Adrenal gland (tissue), 9 donors: ENCODE measurements at regions not wholly inside any gene's neighbourhood (a gene's known extent, or its start where the extent isn't known, plus 50 kb on each side); places are given as distances from the start of the nearest gene placed in this dataset.
"Not testable (repeated sequence)": the region's sequence is repeated elsewhere in the genome, so short reads cannot be mapped to it uniquely, and the experiment has no call there.

Experiments used
- DNase-seq, 7 donors: peaks; one replicate each; pipeline ENCODE4 v3.0.0-alpha.2; 2019 to 2020
- H3K27ac ChIP-seq, 5 donors: fragments of 200-600 bp; sonication (generic) in 4 of 5; 1 replicate in 3 of 5; 2 replicates in 2 of 5; pipeline versions ENCODE4 v1.5.1 to v1.8.0; 2016 to 2020; ENCODE audit warnings: mild to moderate bottlenecking in 1 of 5
- H3K27me3 ChIP-seq: fragments of 200-600 bp; 2 replicates; pipeline ENCODE4 v1.8.0; 2021
- H3K36me3 ChIP-seq, 2 donors: fragments of 200-600 bp; replicated peaks in 1 of 2; 1 replicate in 1 of 2; 2 replicates in 1 of 2; pipeline versions ENCODE4 v1.5.1 to v1.8.0; 2018 to 2022
- H3K4me1 ChIP-seq, 2 donors: fragments of 200-600 bp; replicated peaks in 1 of 2; 1 replicate in 1 of 2; 2 replicates in 1 of 2; pipeline versions ENCODE4 v1.5.1 to v1.8.0; 2018 to 2021
- H3K4me3 ChIP-seq, 4 donors: fragments of 200-600 bp; sonication (generic) in 3 of 4; one replicate each; pipeline ENCODE4 v1.5.1; 2016 to 2018
- H3K9me3 ChIP-seq, 3 donors: fragments of 200-600 bp; sonication (generic) in 1 of 3; replicated peaks in 1 of 3; 1 replicate in 2 of 3; 2 replicates in 1 of 3; pipeline versions ENCODE4 v1.5.1 to v1.8.0; 2016 to 2021
- POLR2A ChIP-seq, 2 donors: fragments of 450-650 bp; IDR thresholded peaks; one replicate each; pipeline ENCODE4 v1.6.1; 2017; ENCODE audit warnings: antibody characterized with exemption in 2 of 2, mild to moderate bottlenecking in 2 of 2, moderate library complexity in 1 of 2
- WGBS, 4 donors: extraction: QIAGEN DNeasy Blood & Tissue Kit in 2 of 4; methylation state at CpG; one replicate each; pipeline versions ENCODE4 v1.1.5 to v1.1.7; 2013 to 2017; 5-methylcytosine and 5-hydroxymethylcytosine counted together
- intact Hi-C, 2 donors: fragments of 100-400 bp; cut with DNase I; formaldehyde crosslinking; loops; one replicate each; pipeline versions ENCODE4 v1.14.1 to v1.15.0; 2022 to 2023
- small RNA-seq, 2 donors: library from RNA; depleted of rRNA; stranded (forward); fragments of <200 nt; gene quantifications; one replicate each; pipeline ENCODE3, GENCODE V24; 2016
- TF ChIP-seq, protein P1 (sequence below), 6 experiments: fragments of 450-650 bp in 4 of 6; fragments of 200-600 bp in 2 of 6; sonication (generic) in 1 of 6; IDR thresholded peaks; 1 replicate in 5 of 6; 2 replicates in 1 of 6; pipeline versions ENCODE4 v1.5.1 to v1.8.0; 2016 to 2021; ENCODE audit warnings: antibody characterized with exemption in 6 of 6, mild to moderate bottlenecking in 2 of 6, moderate library complexity in 1 of 6
- donor health status: healthy with polysubstance abuse.
- donor health status: Bipolar disorder and iron deficiency.
- donor health status: DM: yes; HTN: yes; CAD: no.
- donor health status: DM: no; HTN: no; CAD: no.
- donor health status: DM: no; HTN: no; CAD: no.

DNA sequence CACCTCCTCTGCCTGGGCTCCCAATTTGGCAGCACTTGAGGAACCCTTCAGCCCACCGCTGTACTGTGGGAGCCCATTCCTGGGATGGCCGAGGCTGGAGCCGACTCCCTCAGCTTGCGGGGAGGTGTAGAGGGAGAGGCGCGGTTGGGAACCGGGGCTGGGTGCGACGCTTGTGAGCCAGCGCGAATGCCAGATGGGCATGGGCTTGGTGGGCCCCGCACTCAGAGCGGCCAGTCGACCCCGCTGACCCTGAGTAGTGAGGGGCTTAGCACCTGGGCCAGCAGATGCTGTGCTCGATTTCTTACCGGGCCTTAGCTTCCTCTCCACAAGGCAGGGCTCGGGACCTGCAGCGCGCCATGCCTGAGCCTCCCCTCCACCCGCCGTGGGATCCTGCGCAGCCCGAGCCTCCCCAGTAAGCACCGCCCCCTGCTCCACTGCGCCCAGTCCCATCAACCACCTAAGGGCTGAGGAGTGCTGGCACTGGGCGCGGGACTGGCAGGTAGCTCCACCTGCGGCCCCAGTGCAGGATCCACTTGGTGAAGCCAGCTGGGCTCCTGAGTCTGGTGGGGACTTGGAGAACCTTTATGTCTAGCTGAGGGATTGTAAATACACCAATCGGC is 58.3 kb upstream of the DEFB108B start:
- Histone ChIP-seq H3K27me3 (no peaks in the 10 kb centered on the region), H3K4me1 (no peaks in the 10 kb centered on the region), H3K36me3 (no peaks in the 10 kb centered on the region), H3K9me3 (no peaks in the 10 kb centered on the region), H3K27ac (no peak overlapping the region), H3K4me3 (no peak overlapping the region)
- intact Hi-C loops, result no loop called here
- 89 to 96% (median 93%) methylated on average over 8 to 30 of the region's 30 CpGs for WGBS, 4 donors
- TF ChIP-seq POLR2A (IDR thresholded peaks at IDR 0.05), result no peak
- TF ChIP-seq, protein P1, sequence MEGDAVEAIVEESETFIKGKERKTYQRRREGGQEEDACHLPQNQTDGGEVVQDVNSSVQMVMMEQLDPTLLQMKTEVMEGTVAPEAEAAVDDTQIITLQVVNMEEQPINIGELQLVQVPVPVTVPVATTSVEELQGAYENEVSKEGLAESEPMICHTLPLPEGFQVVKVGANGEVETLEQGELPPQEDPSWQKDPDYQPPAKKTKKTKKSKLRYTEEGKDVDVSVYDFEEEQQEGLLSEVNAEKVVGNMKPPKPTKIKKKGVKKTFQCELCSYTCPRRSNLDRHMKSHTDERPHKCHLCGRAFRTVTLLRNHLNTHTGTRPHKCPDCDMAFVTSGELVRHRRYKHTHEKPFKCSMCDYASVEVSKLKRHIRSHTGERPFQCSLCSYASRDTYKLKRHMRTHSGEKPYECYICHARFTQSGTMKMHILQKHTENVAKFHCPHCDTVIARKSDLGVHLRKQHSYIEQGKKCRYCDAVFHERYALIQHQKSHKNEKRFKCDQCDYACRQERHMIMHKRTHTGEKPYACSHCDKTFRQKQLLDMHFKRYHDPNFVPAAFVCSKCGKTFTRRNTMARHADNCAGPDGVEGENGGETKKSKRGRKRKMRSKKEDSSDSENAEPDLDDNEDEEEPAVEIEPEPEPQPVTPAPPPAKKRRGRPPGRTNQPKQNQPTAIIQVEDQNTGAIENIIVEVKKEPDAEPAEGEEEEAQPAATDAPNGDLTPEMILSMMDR (IDR thresholded peaks at IDR 0.05), result no peak
- DNase-seq, result no peak

DNA sequence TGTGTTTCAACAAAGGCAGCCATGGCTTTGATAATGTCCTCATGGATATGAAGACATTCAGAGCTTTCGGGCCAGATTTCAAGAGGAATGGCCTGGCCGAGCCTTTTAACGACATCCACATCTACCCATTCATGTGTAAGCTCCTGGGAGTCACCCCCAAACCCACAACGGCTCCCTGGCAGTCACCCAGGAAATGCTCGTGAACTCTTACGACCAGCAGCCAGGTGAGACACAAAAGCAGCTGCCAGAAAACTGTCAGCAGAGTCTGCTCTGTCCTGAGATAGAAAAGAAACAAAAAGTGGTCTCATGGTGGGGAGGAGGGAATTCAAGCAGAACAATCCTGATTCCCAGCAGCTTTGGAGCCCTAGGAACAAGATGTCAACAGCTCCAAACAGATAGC is 52.9 kb upstream of the DEFB108B start:
- H3K27ac ChIP-seq, H3K9me3 ChIP-seq, H3K4me3 ChIP-seq, intact Hi-C loops, H3K36me3 ChIP-seq, H3K4me1 ChIP-seq, H3K27me3 ChIP-seq, DNase-seq: not testable (repeated sequence)
- 52 to 70% (median 62%) methylated on average over 6 of the region's 6 CpGs for WGBS, 4 donors

DNA sequence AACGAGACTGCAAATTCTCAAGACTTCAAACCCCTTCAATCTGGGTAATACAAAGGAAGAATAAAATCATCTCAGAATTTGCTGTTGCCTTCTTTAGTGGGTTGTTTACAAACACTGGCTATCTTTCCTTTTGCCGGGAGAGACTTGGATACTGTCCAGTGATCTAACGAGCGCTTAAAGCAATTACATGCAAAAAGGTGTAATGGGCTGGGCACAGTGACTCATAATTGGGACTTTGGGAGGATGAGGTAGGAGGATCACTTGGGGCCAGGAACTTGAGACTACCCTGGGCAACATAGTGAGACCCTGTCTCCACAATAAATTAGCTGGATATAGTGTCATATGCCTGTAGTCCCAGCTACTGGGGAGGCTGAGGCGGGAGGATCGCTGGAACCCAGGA is 52.2 kb upstream of the DEFB108B start:
- H3K27me3 ChIP-seq, H3K9me3 ChIP-seq, H3K27ac ChIP-seq, H3K4me1 ChIP-seq, intact Hi-C loops, DNase-seq, H3K4me3 ChIP-seq, H3K36me3 ChIP-seq: not testable (repeated sequence)
- WGBS, 4 donors, result 45 to 76% (median 56%) methylated on average over 4 to 6 of the region's 6 CpGs

DNA sequence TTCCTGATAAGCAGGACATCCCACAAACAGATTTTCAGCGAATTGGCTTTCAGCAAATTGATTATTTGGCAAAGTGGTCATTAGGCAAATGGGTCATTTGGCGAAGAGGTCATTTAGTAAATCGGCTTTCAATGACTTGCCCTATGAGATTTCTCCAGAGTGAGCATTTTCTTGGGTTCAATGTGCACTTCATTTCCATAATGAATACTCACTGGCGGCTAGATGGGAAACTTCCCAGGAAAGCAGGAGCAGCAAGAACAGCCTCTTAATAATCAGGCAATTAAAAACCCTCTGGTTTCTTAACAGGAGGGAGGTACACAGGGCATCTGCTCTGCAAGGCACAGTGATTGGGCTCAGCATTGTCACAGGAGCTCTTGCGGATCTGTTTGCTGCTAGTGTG is 51.5 kb upstream of the DEFB108B start:
- 61 to 92% (median 81%) methylated on average over 4 to 5 of the region's 5 CpGs for WGBS, 4 donors

DNA sequence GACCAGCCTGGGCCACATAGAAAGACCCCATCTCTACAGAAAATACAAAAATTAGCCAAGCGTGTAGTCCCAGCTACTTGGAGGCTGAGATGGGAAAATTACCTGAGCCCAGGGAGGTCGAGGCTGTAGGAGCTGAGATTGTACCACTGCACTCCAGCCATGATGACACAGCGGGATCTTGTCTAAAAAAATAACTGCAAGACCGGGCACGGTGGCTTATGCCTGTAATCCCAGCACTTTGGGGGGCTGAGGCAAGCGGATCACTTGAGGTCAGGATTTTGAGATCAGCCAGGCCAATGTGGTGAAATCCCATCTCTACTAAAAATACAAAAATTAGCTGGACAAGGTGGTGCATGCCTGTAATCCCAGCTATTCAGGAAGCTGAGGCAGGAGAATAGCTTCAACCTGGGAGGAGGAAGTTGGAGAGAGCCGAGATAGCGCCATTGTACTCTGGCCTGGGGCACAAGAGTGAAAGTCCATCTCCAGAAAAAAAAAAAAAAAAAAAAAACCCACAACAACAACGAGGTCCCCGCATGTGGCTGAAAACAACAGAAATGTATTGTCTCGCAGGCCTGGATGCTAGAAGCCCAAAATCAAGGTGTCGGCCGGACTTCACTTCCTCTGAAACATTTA is 50.7 kb upstream of the DEFB108B start:
- H3K36me3 ChIP-seq, H3K4me3 ChIP-seq, intact Hi-C loops, H3K27ac ChIP-seq, H3K9me3 ChIP-seq, H3K27me3 ChIP-seq, DNase-seq, H3K4me1 ChIP-seq: not testable (repeated sequence)
- 85 to 91% (median 88%) methylated on average over 13 of the region's 13 CpGs for WGBS, 4 donors

More for the DNA sequence above, 51.5 kb upstream of the DEFB108B start:
- H3K4me3 ChIP-seq, H3K4me1 ChIP-seq, H3K27me3 ChIP-seq, intact Hi-C loops, DNase-seq, H3K27ac ChIP-seq, H3K9me3 ChIP-seq, H3K36me3 ChIP-seq: not testable (repeated sequence)

DNA sequence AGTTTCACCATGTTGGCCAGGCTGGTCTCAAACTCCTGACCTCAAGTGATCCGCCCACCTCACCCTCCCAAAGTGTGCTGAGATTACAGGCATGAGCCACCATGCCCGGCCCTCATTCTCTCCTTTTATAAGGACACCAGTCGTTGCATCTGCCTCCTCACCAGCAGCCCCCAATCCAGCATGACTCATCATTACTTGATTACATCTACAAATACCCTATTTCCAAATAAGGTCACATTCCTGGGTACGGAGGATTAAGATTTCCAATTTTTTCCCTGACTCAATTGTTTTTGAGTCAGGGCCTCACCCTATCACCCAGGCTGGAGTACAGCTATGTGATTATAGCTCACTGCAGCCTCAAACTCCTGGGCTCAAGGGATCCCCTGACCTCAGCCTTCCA is 49.8 kb upstream of the DEFB108B start:
- H3K4me3 ChIP-seq, DNase-seq, H3K36me3 ChIP-seq, H3K27me3 ChIP-seq, H3K4me1 ChIP-seq, H3K9me3 ChIP-seq, intact Hi-C loops, H3K27ac ChIP-seq: not testable (repeated sequence)
- WGBS, 4 donors, result 62 to 80% (median 71%) methylated on average over 4 of the region's 4 CpGs

Small RNA genes lying in the stretch of these regions (small RNA-seq; reads per million reads assigned to genes)
- gene SNRPCP14, result 0 reads per million in 2 donors
